A549 (cell line): ENCODE measurements at regions not wholly inside any gene's neighbourhood (a gene's known extent, or its start where the extent isn't known, plus 50 kb on each side); places are given as distances from the start of the nearest gene placed in this dataset.

ENCODE experiments used
- CTCF ChIP-seq: fragments of >200 bp; sonication (Bioruptor Twin); formaldehyde crosslinking; IDR thresholded peaks from 3 replicates; pipeline ENCODE4 v1.5.1; 2016
- EP300 ChIP-seq, 2 experiments: fragments of >200 bp; sonication (Bioruptor Twin); formaldehyde crosslinking; IDR thresholded peaks; 2 replicates in 1 of 2; 3 replicates in 1 of 2; pipeline ENCODE4 v1.6.1; 2016 to 2017
- GATA3 ChIP-seq: IDR thresholded peaks from 2 replicates; pipeline ENCODE4 v1.6.1; 2012; ENCODE audit warnings: borderline replicate concordance
- HDAC2 ChIP-seq: fragments of 200-600 bp; sonication (generic); IDR thresholded peaks from 2 replicates; pipeline ENCODE4 v1.6.1; 2016
- KDM1A ChIP-seq: fragments of 200-600 bp; sonication (generic); IDR thresholded peaks from 2 replicates; pipeline ENCODE4 v1.6.1; 2016; ENCODE audit warnings: low read depth, mild to moderate bottlenecking
- KDM5A ChIP-seq: fragments of 200-600 bp; sonication (generic); IDR thresholded peaks from 2 replicates; pipeline ENCODE4 v1.6.1; 2016; ENCODE audit warnings: antibody characterized with exemption, mild to moderate bottlenecking
- NR3C1 ChIP-seq: fragments of >200 bp; sonication (Bioruptor Twin); formaldehyde crosslinking; IDR thresholded peaks from 3 replicates; pipeline ENCODE4 v1.6.1; 2017
- POLR2A ChIP-seq: IDR thresholded peaks from 2 replicates; pipeline ENCODE4 v1.6.1; 2012; ENCODE audit warnings: mild to moderate bottlenecking, low read length
- RAD21 ChIP-seq, 2 experiments: fragments of >200 bp in 1 of 2; sonication (Bioruptor Twin) in 1 of 2; formaldehyde crosslinking in 1 of 2; IDR thresholded peaks in 1 of 2; conservative IDR thresholded peaks in 1 of 2; 2 replicates in 1 of 2; 3 replicates in 1 of 2; pipeline ENCODE4 v1.6.1; 2012 to 2018; ENCODE audit warnings: inconsistent platforms in 1 of 2
- RFX5 ChIP-seq: fragments of 450-650 bp; IDR thresholded peaks from 2 replicates; pipeline ENCODE4 v1.7.1; 2014; ENCODE audit warnings: antibody characterized with exemption, mild to moderate bottlenecking, moderate library complexity
- ZFP36 ChIP-seq: fragments of 450-650 bp; IDR thresholded peaks from 2 replicates; pipeline ENCODE4 v1.6.1; 2014; ENCODE audit warnings: borderline replicate concordance; ENCODE audit not compliant: partially characterized antibody
- TF ChIP-seq, protein P1 (sequence below): IDR thresholded peaks from 2 replicates; pipeline ENCODE4 v1.6.1; 2012
- TF ChIP-seq, protein P2 (sequence below): IDR thresholded peaks from 2 replicates; pipeline ENCODE4 v1.6.1; 2012

DNA sequence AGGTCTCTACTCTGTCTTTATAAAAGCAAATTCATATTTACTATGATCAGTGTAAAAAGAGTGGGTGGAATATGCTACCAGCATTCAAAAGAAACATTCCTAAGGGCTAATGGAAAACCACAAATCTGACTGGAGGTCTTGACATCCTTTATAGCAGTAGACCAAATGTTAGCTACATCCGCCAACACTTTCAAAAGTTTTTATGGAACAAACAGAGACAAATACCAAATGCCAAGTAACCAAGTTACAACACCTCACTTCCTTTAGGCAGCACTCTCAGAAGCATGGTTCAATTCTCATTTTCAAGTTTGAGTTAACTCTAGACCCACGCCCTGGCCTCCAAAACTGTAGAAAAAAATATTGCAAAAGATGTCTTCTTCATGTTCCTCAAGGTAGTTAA lies 78.3 kb upstream of the SETBP1 start:
- no peak for TF ChIP-seq CTCF
- no peak for TF ChIP-seq POLR2A
- TF ChIP-seq NR3C1, result no peak
- TF ChIP-seq HDAC2, result no peak
- TF ChIP-seq KDM1A, result no peak
- TF ChIP-seq ZFP36, result no peak
- TF ChIP-seq RFX5, result no peak
- TF ChIP-seq KDM5A, result no peak
- TF ChIP-seq EP300 (IDR thresholded peaks at IDR 0.05), result no peak
- TF ChIP-seq, protein P1, sequence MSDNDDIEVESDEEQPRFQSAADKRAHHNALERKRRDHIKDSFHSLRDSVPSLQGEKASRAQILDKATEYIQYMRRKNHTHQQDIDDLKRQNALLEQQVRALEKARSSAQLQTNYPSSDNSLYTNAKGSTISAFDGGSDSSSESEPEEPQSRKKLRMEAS, result no peak
- no peak for TF ChIP-seq RAD21 (conservative IDR thresholded peaks at IDR 0.05 in 1 of 2, IDR thresholded peaks at IDR 0.05 in 1 of 2)
- TF ChIP-seq GATA3, result no peak
- TF ChIP-seq, protein P2, sequence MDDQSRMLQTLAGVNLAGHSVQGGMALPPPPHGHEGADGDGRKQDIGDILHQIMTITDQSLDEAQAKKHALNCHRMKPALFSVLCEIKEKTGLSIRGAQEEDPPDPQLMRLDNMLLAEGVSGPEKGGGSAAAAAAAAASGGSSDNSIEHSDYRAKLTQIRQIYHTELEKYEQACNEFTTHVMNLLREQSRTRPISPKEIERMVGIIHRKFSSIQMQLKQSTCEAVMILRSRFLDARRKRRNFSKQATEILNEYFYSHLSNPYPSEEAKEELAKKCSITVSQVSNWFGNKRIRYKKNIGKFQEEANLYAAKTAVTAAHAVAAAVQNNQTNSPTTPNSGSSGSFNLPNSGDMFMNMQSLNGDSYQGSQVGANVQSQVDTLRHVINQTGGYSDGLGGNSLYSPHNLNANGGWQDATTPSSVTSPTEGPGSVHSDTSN, result no peak
